Suprapubic skin (tissue), 4 donors: ENCODE measurements at regions not wholly inside any gene's neighbourhood (a gene's known extent, or its start where the extent isn't known, plus 50 kb on each side); places are given as distances from the start of the nearest gene placed in this dataset.

Experiments used
- CTCF ChIP-seq, 2 donors: fragments of 200-600 bp in 1 of 2; fragments of 450-650 bp in 1 of 2; sonication (generic) in 1 of 2; IDR thresholded peaks; one replicate each; pipeline ENCODE4 v1.5.1; 2016 to 2019; ENCODE audit warnings: antibody characterized with exemption in 2 of 2, mild to moderate bottlenecking in 1 of 2, moderate library complexity in 1 of 2
- EP300 ChIP-seq: sonication (generic); formaldehyde crosslinking; IDR thresholded peaks from one replicate; pipeline ENCODE4 v1.6.1; 2017; ENCODE audit warnings: antibody characterized with exemption
- POLR2AphosphoS5 ChIP-seq, 3 donors: sonication (generic); formaldehyde crosslinking; IDR thresholded peaks; one replicate each; pipeline ENCODE4 v1.6.1; 2017; ENCODE audit warnings: antibody characterized with exemption in 3 of 3

GRCh38 chr17:65297916-65298315 is 160.7 kb downstream of the RGS9 start:
- TF ChIP-seq CTCF (IDR thresholded peaks at IDR 0.05) (no peak), POLR2AphosphoS5 (IDR thresholded peaks at IDR 0.05) (no peak), EP300 (no peak)
